Neuronal stem cell (in vitro differentiated cells): ENCODE measurements at regions not wholly inside any gene's neighbourhood (a gene's known extent, or its start where the extent isn't known, plus 50 kb on each side); places are given as distances from the start of the nearest gene placed in this dataset.

Experiments used
- DNase-seq: peaks from one replicate; pipeline ENCODE4 v3.0.0-alpha.2; 2013; ENCODE audit warnings: low spot score
- H2AFZ ChIP-seq: one replicate; pipeline ENCODE4 v1.6.1; 2013; ENCODE audit warnings: mild to moderate bottlenecking, low read length, inconsistent platforms
- H2AK5ac ChIP-seq: 2 replicates; pipeline ENCODE4 v1.6.1; 2013; ENCODE audit warnings: low read depth, mild to moderate bottlenecking, inconsistent platforms, low read length, moderate library complexity, mixed read lengths
- H2BK120ac ChIP-seq: 2 replicates; pipeline ENCODE4 v1.6.1; 2013; ENCODE audit warnings: low read depth, mild to moderate bottlenecking, inconsistent platforms, low read length, moderate library complexity, mixed read lengths
- H2BK12ac ChIP-seq: one replicate; pipeline ENCODE4 v1.6.1; 2013; ENCODE audit warnings: low read length, inconsistent platforms
- H2BK15ac ChIP-seq: 2 replicates; pipeline ENCODE4 v1.6.1; 2013; ENCODE audit warnings: mild to moderate bottlenecking, low read length, inconsistent platforms, mixed read lengths
- H2BK5ac ChIP-seq: one replicate; pipeline ENCODE4 v1.6.1; 2013; ENCODE audit warnings: inconsistent platforms, mild to moderate bottlenecking, low read length, moderate library complexity
- H3K14ac ChIP-seq: one replicate; pipeline ENCODE4 v1.6.1; 2013; ENCODE audit warnings: low read length, inconsistent platforms
- H3K18ac ChIP-seq: 2 replicates; pipeline ENCODE4 v1.6.1; 2013; ENCODE audit warnings: low read length, inconsistent platforms
- H3K23ac ChIP-seq: 2 replicates; pipeline ENCODE4 v1.6.1; 2013; ENCODE audit warnings: low read depth, mild to moderate bottlenecking, mixed read lengths, low read length, inconsistent platforms; ENCODE audit not compliant: poor library complexity
- H3K27ac ChIP-seq: replicated peaks from 3 replicates; pipeline ENCODE4 v1.5.1; 2013; ENCODE audit warnings: low read length, inconsistent platforms
- H3K27me3 ChIP-seq, 3 experiments: 2 replicates each; pipeline ENCODE4 v1.6.1; 2013; ENCODE audit warnings: low read length in 3 of 3, mild to moderate bottlenecking in 2 of 3, inconsistent platforms in 1 of 3, low read depth in 1 of 3, mixed read lengths in 1 of 3, moderate library complexity in 1 of 3; ENCODE audit not compliant: control insufficient read depth in 3 of 3, insufficient read depth in 3 of 3
- H3K36me3 ChIP-seq, 2 donors: replicated peaks in 1 of 2; 2 replicates each; pipeline ENCODE4 v1.6.1; 2013; ENCODE audit warnings: low read length in 2 of 2; ENCODE audit not compliant: control insufficient read depth in 2 of 2, insufficient read depth in 2 of 2
- H3K4ac ChIP-seq: 2 replicates; pipeline ENCODE4 v1.6.1; 2013; ENCODE audit warnings: inconsistent platforms, mild to moderate bottlenecking, low read length, moderate library complexity
- H3K4me1 ChIP-seq, 2 donors: 1 replicate in 1 of 2; 2 replicates in 1 of 2; pipeline ENCODE4 v1.6.1; 2013; ENCODE audit warnings: low read length in 2 of 2, low read depth in 1 of 2; ENCODE audit not compliant: control insufficient read depth in 2 of 2, insufficient read depth in 1 of 2
- H3K4me2 ChIP-seq: one replicate; pipeline ENCODE4 v1.6.1; 2013; ENCODE audit warnings: mild to moderate bottlenecking, low read length, inconsistent platforms; ENCODE audit not compliant: insufficient read depth, poor library complexity, severe bottlenecking
- H3K4me3 ChIP-seq, 2 donors: 2 replicates each; pipeline ENCODE4 v1.5.1; 2013; ENCODE audit warnings: low read length in 2 of 2, mild to moderate bottlenecking in 2 of 2, inconsistent platforms in 1 of 2, moderate library complexity in 1 of 2
- H3K79me1 ChIP-seq: one replicate; pipeline ENCODE4 v1.6.1; 2013; ENCODE audit warnings: low read depth, mild to moderate bottlenecking, inconsistent platforms, low read length, moderate library complexity
- H3K9ac ChIP-seq: one replicate; pipeline ENCODE4 v1.6.1; 2013; ENCODE audit warnings: mild to moderate bottlenecking, low read depth, low read length, inconsistent platforms; ENCODE audit not compliant: poor library complexity
- H3K9me3 ChIP-seq, 2 donors: replicated peaks in 1 of 2; 2 replicates each; pipeline versions ENCODE3 to v1.6.1; 2013; ENCODE audit warnings: low read length in 2 of 2, mild to moderate bottlenecking in 2 of 2, inconsistent platforms in 1 of 2, low read depth in 1 of 2, mixed read lengths in 1 of 2, moderate library complexity in 1 of 2; ENCODE audit not compliant: control insufficient read depth in 2 of 2, insufficient read depth in 1 of 2
- H4K8ac ChIP-seq: one replicate; pipeline ENCODE4 v1.6.1; 2013; ENCODE audit warnings: low read depth, mild to moderate bottlenecking, inconsistent platforms, low read length, moderate library complexity
- H4K91ac ChIP-seq: one replicate; pipeline ENCODE4 v1.6.1; 2013; ENCODE audit warnings: low read length, low read depth, mild to moderate bottlenecking, inconsistent platforms; ENCODE audit not compliant: poor library complexity
- WGBS, 2 donors: extraction: QIAGEN DNeasy Blood & Tissue Kit; methylation state at CpG; one replicate each; pipeline ENCODE4 v1.1.7; 2013; ENCODE audit warnings: missing lambda C conversion rate in 2 of 2, mixed read lengths in 1 of 2; ENCODE audit not compliant: insufficient read length in 2 of 2, insufficient replicate concordance in 1 of 2; ENCODE audit errors: extremely low coverage in 2 of 2; 5-methylcytosine and 5-hydroxymethylcytosine counted together

DNA sequence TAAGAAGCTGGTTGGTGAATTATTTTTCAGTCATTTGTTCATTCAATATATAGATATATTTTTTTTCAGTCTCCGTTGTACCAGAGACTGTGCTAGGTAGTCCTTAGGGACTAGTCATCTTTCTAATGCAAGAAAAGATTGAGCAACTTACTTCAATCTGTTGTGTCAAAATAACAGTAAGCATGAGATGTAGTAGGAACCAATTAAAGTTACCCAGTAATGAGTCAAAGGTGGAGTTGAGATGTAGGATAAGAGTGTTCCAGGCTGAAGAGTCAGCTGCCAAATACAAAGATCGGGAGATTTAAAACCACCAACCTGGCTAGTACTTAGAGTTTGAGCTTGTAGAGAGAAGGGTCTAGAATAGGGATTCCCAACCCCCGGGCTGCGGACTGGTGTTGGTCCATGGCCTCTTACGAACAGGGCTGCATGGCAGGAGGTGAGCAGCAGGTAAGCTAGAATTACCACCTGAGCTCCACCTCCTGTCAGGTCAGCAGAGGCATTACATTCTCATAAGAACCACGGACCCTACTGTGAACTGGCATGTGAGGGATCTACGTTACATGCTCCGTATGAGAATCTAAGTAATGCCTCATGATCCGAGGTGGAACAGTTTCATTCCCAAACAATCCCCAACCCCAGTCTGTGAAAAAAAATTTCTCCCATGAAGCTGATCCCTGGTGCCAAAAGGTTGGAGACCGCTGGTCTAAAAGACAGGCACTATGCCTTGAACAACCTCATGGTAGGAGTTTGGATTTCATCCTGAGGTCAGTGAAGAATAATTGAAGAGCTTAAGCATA lies 1241.5 kb upstream of the WWC1 start:
- Histone ChIP-seq H2AK5ac (peak overlapping the region; percentile 17), H3K4me1 (no peaks in the 10 kb centered on the region), H3K4me2 (no peak overlapping the region), H3K4me3 (no peak overlapping the region), H2AFZ (no peak overlapping the region), H3K27me3 (no peaks in the 10 kb centered on the region), H2BK120ac (no peak overlapping the region), H4K8ac (no peak overlapping the region), H3K27ac (no peak overlapping the region), H3K9me3 (no peaks in the 10 kb centered on the region), H3K4ac (no peak overlapping the region), H2BK15ac (no peak overlapping the region), H3K79me1 (no peaks in the 10 kb centered on the region), H2BK12ac (no peak overlapping the region), H3K36me3 (no peaks in the 10 kb centered on the region), H3K14ac (no peak overlapping the region), H3K9ac (no peak overlapping the region), H3K23ac (no peak overlapping the region), H3K18ac (peak overlapping the region; percentile 46), H4K91ac (no peak overlapping the region), H2BK5ac (no peak overlapping the region)
- no peak for DNase-seq
- WGBS, 2 donors, result no CpG with 5 or more reads among the region's 10 CpGs

DNA sequence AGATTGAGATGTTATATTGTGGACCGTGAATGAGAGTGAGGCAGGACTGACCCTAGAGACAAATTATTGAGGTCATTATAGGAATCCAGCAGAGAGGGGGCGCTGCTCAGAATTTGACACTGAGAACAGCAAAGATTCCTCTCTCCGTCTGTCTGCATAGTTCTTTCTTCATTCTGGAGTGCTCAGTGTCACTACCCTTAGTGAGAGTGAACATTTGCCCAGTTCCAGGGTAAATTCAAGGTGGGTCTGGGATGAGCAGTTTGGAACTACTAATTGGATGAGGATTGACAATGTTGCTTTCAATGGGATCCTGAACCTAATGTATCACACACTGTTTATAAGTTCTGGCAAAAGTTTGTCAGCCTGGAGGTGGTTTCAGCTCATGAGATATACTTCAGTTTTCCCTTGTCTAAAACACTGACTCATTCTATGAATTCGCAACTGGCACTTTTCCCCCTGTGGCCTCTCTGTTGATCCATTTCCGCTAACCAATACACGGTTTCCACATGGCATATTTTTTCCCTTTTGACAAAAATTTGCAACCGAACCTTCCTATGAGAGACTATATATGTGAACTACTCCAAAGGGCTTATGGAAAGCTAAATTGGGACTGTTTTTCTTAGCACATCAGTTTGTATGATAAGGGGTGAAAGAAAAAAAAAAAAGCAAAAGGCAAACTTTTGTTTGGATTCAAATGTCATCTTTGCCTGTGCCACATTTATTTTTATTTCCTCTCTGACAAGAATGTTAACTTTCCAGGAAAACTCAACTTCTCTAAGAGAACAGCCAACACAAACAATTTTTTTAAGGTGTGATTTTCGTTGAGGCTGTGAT lies 1240.7 kb upstream of the WWC1 start:
- H2BK120ac ChIP-seq, result no peak overlapping the region
- no peak overlapping the region for H2BK12ac ChIP-seq
- WGBS, 2 donors, result no CpG with 5 or more reads among the region's 8 CpGs
- H4K8ac ChIP-seq, result no peak overlapping the region
- no peak overlapping the region for H3K18ac ChIP-seq
- H2BK15ac ChIP-seq, result no peak overlapping the region
- H3K27me3 ChIP-seq, result no peaks in the 10 kb centered on the region
- H2BK5ac ChIP-seq, result no peak overlapping the region
- no peaks in the 10 kb centered on the region for H3K36me3 ChIP-seq
- H3K9ac ChIP-seq, result no peak overlapping the region
- no peaks in the 10 kb centered on the region for H3K79me1 ChIP-seq
- H3K23ac ChIP-seq, result no peak overlapping the region
- no peak overlapping the region for H3K4me2 ChIP-seq
- H3K4ac ChIP-seq, result no peak overlapping the region
- H3K4me3 ChIP-seq, result no peak overlapping the region
- H2AFZ ChIP-seq, result no peak overlapping the region
- H3K4me1 ChIP-seq, result no peaks in the 10 kb centered on the region
- H3K9me3 ChIP-seq, result peaks cover 0 to 3% of the 10 kb centered on the region in 2 donors
- no peak overlapping the region for H2AK5ac ChIP-seq
- no peak overlapping the region for H4K91ac ChIP-seq
- H3K14ac ChIP-seq, result no peak overlapping the region
- H3K27ac ChIP-seq, result no peak overlapping the region
- no peak for DNase-seq

DNA sequence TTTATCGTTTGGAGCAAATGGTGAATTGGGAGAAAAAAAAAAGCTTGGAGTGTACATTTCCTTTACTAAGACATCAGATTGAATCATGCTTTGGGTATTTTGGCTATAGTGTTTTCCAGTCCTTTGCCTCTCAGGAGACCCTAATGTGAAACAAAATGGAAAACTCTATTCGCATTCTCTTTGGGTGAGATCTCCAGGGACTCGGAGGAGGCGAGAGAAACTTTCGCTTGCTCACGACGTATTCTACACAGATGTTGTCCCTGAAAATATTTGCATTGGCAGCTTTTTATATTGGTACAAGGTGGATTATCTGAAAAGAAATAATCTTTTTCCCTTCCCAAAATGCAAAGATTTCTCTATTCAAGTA lies 1240.1 kb upstream of the WWC1 start:
- no peak overlapping the region for H2BK120ac ChIP-seq
- no peak overlapping the region for H3K18ac ChIP-seq
- no peak overlapping the region for H3K14ac ChIP-seq
- H3K27ac ChIP-seq, result no peak overlapping the region
- no peaks in the 10 kb centered on the region for H3K36me3 ChIP-seq
- H2AFZ ChIP-seq, result no peak overlapping the region
- H2BK15ac ChIP-seq, result no peak overlapping the region
- H2BK12ac ChIP-seq, result no peak overlapping the region
- H3K9me3 ChIP-seq, result peaks cover 0 to 3% of the 10 kb centered on the region in 2 donors
- no peak overlapping the region for H2AK5ac ChIP-seq
- no CpG with 5 or more reads among the region's 7 CpGs for WGBS, 2 donors
- H3K79me1 ChIP-seq, result no peaks in the 10 kb centered on the region
- no peaks in the 10 kb centered on the region for H3K27me3 ChIP-seq
- no peak overlapping the region for H4K91ac ChIP-seq
- H3K4me1 ChIP-seq, result no peaks in the 10 kb centered on the region
- H3K4me2 ChIP-seq, result no peak overlapping the region
- no peak overlapping the region for H3K4ac ChIP-seq
- DNase-seq, result no peak
- H3K23ac ChIP-seq, result no peak overlapping the region
- no peak overlapping the region for H3K9ac ChIP-seq
- no peak overlapping the region for H2BK5ac ChIP-seq
- no peak overlapping the region for H4K8ac ChIP-seq
- no peak overlapping the region for H3K4me3 ChIP-seq

DNA sequence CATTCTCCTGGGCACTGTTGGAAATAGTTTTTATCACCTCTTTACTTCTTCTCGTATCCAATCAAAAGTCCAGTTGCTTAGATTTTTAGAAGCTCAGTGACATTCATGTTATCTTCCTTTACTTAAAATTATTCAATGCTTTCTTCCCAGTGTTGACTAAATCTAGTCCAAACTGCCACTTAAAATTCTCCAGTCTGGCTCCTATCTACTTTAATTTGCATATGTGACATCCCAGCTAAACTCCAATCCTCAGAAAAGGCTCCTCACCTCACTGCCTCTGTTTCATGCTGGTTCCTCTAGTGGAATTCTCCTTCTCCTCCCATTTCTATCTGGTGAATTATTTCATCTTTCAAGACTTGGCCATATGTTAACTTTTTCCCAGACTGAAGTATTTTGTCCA lies 1238.7 kb upstream of the WWC1 start:
- no peak overlapping the region for H2BK15ac ChIP-seq
- H2BK12ac ChIP-seq, result no peak overlapping the region
- no peak overlapping the region for H3K23ac ChIP-seq
- H2BK5ac ChIP-seq, result no peak overlapping the region
- no peak overlapping the region for H4K91ac ChIP-seq
- no peaks in the 10 kb centered on the region for H3K27me3 ChIP-seq
- H2BK120ac ChIP-seq, result no peak overlapping the region
- no peak for DNase-seq
- no peak overlapping the region for H3K14ac ChIP-seq
- no peaks in the 10 kb centered on the region for H3K36me3 ChIP-seq
- no peak overlapping the region for H2AK5ac ChIP-seq
- no peak overlapping the region for H3K4ac ChIP-seq
- no peaks in the 10 kb centered on the region for H3K4me1 ChIP-seq
- no peak overlapping the region for H3K9ac ChIP-seq
- no peak overlapping the region for H4K8ac ChIP-seq
- H3K18ac ChIP-seq, result no peak overlapping the region
- H2AFZ ChIP-seq, result no peak overlapping the region
- H3K27ac ChIP-seq, result no peak overlapping the region
- WGBS, 2 donors, result no CpG with 5 or more reads among the region's 1 CpG
- no peaks in the 10 kb centered on the region for H3K79me1 ChIP-seq
- H3K4me3 ChIP-seq, result no peak overlapping the region
- peaks cover 0 to 3% of the 10 kb centered on the region in 2 donors for H3K9me3 ChIP-seq
- no peak overlapping the region for H3K4me2 ChIP-seq
